Stimulated activated naive CD8-positive, alpha-beta T cell treated with anti-CD3 and anti-CD28 coated beads, Interleukin-15, Interleukin-2, amounts not matched to agents 100 U/mL and 50 U/mL, for 24 hours (primary cell): ENCODE measurements at regions not wholly inside any gene's neighbourhood (a gene's known extent, or its start where the extent isn't known, plus 50 kb on each side); places are given as distances from the start of the nearest gene placed in this dataset.

ENCODE experiments used
- ATAC-seq: fragments of 150-1000 bp; cut with Tn5 transposase; one replicate; pipeline ENCODE4 v1.10.0; 2021
- DNase-seq: peaks from one replicate; pipeline ENCODE4 v3.0.0; 2021

DNA sequence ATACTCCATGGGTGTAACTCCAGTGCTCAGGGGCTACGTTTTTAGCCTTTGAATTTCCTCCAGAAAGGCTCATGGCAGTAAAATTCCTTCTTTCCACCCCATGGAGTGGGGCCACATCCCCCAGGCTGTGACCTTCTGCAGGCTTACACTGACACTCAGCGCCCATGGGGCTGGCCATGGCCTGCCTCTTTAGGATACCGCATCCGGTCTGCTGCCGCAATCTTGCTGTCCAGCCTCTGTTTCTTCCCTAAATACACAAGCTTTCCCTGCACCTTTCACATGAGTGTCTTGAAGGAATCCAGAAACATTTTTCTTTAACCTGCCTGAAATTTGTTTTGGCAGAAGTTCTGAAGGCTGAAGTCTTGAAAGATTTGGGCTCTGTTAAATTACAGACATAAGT lies 170.5 kb downstream of the NTMT2 start:
- DNase-seq (no peak), ATAC-seq (no peak)

DNA sequence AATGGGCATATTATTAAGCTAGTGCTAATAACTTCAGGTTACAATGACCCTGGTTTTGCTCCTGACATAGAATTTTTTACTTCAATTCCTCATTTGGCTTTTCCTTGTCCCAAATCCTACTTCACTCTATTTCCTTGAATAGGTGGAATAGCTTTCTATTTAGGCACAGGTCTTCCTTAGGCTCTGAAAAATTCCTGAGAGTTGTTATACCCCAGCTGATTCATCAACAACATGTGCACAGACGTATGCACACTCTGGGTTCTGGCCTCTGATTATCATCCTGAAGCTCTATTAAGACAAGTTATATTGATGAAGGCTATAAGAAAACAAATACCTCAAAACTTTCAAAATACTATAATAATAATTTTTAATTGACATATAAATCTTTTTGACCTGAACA lies 172.4 kb downstream of the NTMT2 start:
- DNase-seq (no peak), ATAC-seq (no peak)

DNA sequence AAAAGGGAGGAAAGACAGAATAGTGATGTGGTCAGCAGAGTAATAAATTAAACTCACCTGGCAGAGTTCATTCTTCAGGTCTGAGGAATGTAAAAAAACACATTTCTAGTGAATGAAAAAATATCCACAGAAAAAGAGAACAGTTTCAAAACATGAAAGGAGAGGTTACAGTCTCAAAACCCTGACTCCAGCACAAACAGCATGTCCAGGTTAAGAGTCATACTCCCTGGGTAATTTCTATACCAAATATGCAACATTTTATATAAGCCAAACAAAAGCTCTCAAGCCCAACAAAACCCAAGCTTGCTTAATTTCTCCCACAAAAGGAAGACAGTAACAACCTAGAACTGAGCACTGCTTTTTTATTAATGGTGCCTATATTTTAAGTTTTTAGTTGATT lies 173.0 kb downstream of the NTMT2 start:
- DNase-seq: no peak
- ATAC-seq: no peak

DNA sequence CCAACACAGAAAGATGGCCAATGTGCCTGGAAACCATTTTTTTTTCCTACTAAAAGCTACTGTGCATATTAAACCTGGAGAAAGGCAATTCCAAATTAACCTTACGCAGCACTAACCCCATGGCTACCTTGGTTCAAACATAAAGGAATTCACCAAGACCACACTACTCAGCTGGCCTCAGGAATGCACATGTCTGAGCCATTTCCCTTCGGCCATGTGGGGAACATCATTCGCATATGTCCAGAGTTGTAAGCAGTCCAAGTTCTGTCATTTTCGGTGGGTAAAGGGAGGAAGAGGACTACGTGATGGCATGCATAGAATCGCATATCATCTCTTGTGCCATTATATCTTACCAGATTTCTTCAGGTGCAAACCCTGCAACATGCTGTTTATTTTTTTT lies 175.4 kb downstream of the NTMT2 start:
- DNase-seq: no peak
- no peak for ATAC-seq

DNA sequence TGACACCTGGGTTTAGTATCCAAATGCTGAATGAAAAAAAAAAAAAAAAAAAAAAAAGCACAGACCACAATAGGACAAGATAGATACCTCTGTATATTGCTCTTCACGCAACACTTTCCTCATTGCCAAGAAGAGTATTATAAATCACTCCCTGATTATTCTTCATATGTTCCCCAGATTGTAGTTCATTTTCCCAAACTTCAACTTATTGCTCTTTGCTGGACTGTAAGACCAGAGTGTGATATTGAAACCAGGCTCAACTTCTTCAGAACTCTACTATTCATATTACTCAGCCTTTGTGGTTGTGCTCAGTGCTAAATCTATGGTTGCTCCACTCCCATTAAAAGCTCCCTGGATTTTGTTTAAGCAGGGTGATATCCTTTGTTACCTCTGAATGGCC lies 180.4 kb downstream of the NTMT2 start:
- DNase-seq (no peak), ATAC-seq (no peak)

DNA sequence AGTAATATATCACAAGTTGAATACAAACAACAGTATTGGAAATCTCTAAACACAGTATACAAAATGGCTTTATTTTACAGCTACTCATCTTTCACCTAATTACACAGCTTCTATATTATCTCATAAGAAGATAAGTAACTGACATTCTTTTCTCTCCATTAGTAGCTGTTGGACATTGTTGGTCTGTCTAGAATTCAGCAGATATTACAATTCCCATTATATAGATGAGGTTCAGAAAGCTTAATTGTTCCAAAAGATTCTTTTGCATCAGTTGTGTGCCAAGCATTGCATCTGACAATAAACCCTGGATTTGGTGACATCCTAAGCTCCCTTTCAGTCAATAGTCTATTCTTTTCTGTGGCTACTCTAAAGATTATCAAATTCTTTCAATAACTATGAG lies 187.0 kb downstream of the NTMT2 start:
- ATAC-seq (no peak), DNase-seq (no peak)

DNA sequence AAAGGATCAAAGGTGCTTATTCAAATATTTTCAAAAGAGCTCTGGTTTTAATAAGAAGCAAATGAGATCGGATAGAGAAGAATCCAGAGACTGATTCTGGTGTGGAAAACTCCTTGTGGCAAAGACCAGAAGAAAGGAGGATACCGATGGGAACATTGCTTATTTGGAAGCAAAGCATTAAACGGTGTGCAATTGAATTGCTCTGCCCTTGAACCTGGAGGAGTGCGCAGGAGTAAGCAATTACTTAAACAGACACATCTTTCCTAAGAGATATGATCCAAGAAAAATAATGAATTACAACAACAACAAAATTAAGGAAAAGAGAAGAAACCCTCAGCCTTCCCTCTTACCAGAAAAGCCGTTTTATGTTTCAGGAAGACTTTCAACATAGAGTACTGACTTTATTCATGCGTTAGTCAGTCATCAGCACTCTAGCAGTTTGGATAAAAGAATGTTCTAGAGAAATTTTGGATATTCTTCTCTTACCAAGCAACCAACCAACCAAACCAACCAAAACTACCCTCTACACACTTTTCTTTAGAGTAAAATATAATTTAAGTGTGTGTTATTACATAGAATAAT lies 191.7 kb downstream of the NTMT2 start:
- ATAC-seq: no peak

DNA sequence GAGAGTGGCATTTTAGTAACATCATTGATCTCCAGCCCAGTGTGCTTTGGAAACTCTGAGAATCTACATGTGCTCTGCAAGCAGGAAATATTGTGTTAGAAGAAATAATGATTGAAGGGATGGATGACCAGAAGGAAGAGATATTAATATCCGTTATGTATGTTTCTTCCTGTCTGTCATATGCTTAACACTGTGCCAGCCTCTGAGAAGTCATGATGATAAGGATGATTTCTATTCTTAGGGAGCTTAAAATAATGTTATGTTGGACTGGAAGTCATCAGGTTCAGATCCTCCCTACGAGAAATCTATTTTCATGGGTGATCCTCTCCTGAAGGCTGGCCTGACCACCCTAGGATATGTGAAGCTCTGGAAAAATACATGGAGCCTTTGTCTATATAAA lies 192.4 kb upstream of the GORAB start:
- ATAC-seq (no peak), DNase-seq (no peak)

More for the DNA sequence above, 191.7 kb downstream of the NTMT2 start:
- no peak for DNase-seq

DNA sequence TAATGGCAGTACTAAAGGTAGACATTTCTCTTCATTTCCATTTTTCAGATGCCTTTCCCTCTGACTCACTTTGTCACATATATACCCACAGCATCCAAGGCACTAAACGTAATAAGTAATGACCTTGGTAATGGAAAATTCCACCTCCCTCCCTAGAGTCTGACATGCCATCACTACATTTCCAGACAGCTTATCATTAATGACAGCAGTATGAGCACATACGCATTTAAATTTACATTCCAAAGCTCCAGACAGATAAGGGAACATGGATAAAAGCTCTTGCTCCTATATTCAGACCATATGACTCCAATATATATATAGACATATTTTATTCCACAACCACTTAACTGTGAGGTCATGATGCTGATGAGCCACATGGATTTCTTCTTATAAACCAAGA lies 191.7 kb upstream of the GORAB start:
- ATAC-seq (no peak), DNase-seq (no peak)

DNA sequence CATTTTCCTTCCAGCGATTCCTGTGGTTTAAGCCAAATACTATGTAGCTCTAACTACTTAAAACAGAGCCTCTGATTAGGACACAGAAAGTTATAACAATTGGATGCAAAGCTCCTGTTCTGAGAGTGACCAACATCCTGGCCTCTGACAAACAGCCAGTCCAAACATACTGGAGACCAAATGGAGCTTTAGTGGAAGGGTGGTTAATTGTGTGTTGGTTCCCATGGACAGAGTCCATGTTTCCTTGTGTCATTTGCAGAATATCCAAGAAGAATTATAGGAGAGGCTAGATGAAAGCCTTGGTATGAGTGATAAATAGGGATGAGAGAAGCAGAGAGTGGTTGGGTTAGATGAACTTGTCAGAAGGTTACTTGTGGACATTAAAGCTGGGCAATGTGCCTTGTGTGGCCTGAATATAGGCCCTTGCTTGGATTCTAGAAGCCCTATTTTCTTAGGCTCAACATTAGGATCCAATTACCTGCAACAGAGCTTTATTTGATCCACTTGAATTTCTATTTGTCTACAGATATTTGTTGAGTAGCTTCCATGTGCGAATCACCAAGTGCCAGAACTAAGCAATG lies 180.5 kb upstream of the GORAB start:
- DNase-seq: no peak
- ATAC-seq: no peak

DNA sequence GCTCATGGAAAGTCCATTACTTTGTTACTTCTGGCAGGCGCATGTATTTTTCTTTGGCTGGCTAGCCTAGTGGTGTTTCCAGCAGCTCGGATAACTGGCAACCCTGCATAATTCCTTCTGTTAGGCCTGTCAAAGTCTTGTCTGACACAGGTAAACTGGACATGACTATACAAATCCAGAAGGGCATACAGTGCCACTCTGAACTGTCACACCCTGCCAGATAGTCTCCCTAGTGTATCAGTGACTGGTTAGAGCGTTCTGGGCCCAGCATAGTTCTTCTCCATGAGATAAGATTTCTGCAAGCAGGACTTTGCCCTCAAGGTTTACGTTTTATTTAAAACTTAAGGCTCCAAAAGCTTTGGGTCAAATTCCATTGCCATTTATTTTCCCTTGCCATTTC lies 177.7 kb upstream of the GORAB start:
- DNase-seq: no peak

DNA sequence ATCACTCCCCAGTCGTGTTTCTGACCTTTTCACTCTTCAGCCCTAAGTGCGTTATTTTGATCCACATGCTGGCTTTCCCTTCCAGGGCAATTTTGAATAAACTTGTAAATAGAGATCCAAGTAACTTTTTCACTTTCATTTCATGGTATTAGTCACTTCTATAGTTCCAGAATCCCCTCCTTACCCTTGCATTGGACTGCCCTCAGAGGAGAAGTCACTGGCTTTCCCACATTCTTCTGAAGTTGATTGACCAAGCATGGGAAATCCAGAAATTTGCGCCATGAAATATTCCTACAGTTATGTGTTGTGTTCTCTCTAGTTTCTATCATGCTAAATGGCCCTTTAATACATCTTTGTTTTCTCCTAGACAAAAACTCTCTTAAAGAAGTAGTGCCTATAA lies 177.3 kb upstream of the GORAB start:
- no peak for ATAC-seq

More for the DNA sequence above, 177.7 kb upstream of the GORAB start:
- no peak for ATAC-seq

DNA sequence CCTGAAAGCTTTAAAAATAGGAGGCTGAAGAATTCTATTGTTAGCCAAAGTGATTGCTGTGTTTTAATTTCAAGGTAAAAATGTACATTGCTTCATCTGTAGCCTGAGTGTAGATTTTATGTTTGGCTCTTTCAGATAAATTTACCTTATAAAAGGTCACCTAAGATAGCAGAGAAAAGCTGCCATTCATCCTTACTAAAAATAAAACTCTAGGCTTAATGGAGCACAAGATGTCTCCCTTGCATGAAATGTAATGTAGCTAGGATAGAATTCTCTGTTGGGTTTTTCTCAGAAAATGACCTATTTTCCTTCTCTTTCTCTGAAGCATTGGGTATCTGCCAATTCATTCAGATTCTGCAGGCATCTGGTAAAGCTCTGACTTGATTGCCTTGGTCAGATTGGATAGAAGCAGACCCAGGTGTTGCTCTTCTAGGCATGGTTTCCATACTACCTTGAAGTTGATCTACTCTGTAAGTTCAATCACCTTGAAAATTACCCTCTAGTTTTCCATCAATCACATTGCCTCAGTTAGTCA lies 176.6 kb upstream of the GORAB start:
- no peak for DNase-seq
- ATAC-seq: no peak

More for the DNA sequence above, 177.3 kb upstream of the GORAB start:
- no peak for DNase-seq

DNA sequence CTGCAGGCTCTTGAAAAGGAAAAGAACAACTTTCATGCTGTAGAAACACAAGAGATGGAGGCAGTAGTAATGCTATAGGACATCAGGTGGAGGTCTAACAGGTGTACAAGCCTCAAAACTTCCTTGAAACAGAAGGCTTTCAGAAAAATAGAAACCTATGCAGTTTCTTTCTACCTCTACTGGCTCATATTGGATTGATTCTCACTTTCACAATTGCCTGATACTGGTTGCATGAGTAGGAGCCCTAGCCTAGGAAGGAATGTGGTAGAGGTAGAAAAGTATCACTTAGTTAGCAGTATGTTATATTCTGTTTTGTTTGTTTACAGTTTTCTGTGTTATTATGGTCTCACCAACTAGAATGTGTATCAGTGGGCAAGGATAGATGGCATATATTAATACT lies 175.4 kb upstream of the GORAB start:
- DNase-seq (no peak), ATAC-seq (no peak)

DNA sequence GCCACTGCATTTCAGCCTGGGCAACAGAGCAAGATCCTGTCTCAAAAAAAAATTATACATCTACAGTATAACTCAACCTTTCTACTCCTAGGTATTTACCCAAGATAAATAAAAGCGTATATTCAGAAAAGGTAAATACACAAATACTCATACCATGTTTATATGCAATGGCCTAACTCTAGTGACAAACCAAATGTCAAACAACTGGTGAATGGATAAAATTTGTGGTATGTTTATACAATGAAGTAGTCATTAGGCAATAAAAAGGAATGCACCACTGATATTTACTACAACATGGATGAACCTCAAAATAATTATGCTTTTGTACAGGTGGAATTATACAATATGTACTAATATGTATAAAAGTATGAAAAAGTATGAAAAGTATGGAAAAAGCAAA lies 174.2 kb upstream of the GORAB start:
- DNase-seq (no peak), ATAC-seq (no peak)

DNA sequence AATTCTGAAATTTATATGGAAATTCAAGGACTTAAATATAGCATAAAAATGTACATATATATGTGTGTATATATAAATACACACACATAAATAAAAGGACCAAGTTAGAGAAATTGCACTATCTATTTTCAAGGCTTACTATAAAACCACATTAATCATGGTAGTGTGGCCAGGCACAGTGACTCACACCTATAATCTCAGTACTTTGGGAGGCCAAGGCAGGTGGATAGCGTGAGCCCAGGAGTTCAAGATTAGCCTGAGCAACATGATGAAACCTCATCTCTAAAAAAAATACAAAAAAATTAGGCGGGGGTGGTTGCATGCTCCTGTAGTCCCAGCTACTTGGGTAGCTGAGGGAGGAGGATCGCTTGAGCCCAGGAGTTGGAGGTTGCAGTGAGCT lies 171.4 kb upstream of the GORAB start:
- DNase-seq (no peak), ATAC-seq (no peak)

DNA sequence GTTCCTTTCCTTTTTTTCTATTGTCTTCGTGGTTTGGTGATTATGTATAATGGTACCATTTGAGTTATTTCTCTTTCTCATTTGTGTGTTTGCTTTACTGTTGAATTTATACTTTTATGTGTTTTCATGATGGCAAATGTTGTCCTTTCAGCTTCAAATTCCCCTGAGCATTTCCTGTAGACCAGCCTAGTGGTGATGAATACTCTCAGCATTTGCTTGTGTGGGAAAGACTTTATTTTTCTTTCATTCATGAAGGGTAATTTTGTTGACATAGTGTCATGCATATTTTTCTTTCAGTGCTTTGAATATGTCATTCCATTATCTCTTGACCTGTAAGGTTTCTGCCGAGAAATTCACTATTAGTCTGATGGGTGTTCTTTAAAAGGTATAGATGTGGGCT lies 166.6 kb upstream of the GORAB start:
- ATAC-seq: no peak
- no peak for DNase-seq

DNA sequence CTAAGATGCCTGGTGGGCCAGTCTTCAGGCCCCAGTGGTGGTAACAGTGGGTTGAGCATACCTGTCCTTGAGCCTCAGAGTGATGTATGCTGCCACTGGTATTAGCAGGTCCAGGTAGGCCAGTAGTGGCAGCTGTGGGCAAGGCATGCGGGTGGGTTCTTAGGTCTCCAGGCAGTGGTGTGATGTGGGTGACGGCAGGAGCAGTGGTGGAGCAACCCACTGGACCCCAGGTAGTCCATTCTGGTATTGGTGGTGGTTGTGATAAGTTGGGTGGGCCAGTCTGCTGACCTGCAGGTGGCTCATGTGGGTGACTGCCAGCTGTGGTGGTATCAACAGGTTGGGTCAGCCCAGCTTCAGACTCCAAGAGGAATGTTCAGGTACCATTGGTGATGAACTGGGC lies 165.0 kb upstream of the GORAB start:
- no peak for DNase-seq
- ATAC-seq: no peak

DNA sequence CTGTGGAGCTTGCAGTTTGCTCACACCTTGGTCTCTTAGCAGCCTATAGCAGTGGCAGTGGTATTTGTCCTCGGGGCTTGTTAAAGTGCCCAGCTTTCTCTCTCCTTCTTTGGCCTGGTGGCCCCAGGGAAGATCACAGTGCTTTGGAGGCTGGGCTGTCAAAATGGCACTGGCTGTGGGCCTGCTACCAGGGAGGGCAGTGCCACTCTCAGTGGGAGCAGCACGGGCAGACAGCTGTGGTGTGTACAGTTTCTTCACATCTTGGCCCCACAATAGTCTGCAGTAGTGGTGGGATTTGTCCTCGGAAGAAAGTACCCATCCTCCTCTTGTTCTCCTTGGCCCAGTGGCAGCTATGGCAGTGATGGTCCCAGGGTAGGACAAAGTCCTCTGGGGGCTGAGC lies 164.4 kb upstream of the GORAB start:
- ATAC-seq: no peak
- no peak for DNase-seq

DNA sequence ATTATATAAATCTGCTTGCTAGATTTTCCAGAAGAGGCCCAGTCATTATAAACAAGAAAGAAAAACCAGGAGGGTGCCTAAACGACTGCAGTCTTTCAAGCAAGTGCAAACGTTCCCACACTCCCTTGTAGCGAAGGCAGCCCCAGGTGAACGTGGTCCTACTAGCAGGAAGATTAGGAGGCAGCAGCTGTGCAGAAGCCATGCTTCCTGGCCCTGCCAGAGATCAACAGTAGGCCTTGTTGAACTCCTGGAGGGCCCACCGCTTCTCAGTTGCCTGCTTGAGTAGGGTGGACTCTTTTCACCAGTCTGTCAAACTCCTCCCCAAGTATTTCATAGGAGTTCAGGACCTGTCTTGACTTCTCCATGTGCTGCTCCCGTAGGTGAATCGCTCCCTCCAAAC lies 163.0 kb upstream of the GORAB start:
- DNase-seq (no peak), ATAC-seq (no peak)

DNA sequence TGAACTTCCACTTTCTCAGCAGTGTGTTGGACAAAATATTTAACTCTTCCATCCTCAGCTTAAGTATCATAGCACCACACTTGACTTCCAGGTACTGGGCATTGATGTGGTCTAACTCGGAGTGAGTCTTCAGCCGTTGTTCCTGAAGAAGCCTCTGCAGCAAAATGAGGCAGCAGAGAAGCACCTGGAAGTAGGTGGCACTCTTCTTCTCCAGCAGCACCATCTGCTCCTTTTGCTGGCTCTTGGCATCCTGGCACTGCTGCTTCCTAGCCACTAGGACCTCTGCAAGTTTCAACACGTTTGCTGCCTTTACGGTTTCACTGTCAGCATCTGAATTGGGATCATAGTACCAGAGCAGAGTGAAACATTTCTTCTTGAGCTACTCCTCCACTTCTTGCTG lies 162.5 kb upstream of the GORAB start:
- DNase-seq: no peak
- no peak for ATAC-seq

DNA sequence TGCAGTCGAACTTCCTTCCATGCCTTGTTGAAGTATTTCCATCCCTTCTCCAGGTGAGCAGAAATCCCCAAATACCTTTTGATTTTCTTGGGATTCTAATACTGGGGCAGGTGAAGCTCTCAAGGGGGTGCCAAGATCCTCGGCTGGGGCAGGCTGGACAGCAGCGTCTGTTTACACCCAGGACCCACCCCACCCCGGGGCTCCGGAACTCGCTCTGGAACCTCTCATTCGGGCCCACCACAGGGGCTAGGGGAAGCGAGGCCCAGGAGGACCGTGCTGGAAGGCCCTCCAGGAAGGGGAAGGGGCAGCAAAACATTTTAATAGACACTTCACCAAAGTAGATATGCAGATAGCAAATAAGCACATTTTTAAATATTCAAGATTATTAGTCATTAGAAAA lies 161.9 kb upstream of the GORAB start:
- no peak for ATAC-seq
- no peak for DNase-seq

DNA sequence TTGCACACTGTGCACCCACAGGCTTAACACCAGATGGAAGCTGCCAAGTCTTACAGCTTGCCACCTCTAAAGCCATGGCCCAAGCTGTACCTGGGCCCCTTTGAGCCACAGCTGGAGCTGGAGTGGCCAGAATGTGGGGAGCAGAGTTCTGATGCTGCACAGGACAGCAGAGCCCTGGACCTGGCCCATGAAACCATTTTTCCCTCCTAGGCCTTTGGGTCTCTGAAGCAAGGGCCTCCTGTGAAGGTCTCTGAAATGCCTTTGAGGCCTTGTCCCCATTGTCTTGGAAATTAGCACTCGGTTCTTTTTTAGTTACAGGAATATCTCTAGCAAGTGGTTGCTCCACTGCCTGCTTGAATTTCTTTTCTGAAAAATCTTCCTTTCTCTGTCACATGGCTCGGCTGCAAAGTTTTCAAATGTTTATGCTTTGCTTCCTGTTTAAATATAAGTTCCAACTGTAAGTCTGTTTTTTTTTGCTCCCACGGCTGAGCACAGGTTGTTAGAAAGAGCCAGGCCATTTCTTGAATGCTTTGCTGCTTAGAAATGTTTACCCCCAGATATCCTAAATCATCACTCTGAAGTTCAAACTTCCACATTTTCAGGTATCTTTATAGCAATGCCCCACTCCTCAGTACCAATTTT lies 156.8 kb upstream of the GORAB start:
- DNase-seq: no peak
- no peak for ATAC-seq

DNA sequence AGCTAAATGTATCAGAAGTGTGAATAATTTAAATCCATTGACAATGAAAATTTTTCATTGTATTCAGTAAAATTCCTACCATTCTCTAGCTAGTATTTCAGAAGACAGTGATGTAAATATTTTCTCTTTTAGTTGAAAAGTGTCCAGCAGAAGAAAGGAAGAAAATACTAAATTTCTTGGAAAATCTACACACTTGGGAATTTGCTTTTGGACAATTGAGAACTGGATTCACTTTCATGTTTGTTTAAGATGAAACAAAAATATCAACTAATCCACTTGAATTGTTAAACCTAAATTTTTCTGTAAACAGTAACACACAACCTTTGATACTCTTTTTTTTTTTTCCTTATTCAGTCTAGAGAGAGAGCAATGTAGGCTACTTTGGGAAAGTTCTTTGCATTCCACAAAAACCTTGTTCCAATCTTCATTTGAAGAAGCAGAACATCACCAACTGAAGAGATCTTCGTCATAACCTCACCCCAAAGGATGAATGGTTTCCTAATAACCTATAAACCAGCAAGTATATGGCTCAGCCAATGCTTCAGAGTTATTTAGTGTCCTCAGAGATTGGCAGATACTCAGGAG lies 155.1 kb upstream of the GORAB start:
- no peak for ATAC-seq
- no peak for DNase-seq
